ENCODE measurements at regions not wholly inside any gene's neighbourhood (a gene's known extent, or its start where the extent isn't known, plus 50 kb on each side); places are given as distances from the start of the nearest gene placed in this dataset.

DNA sequence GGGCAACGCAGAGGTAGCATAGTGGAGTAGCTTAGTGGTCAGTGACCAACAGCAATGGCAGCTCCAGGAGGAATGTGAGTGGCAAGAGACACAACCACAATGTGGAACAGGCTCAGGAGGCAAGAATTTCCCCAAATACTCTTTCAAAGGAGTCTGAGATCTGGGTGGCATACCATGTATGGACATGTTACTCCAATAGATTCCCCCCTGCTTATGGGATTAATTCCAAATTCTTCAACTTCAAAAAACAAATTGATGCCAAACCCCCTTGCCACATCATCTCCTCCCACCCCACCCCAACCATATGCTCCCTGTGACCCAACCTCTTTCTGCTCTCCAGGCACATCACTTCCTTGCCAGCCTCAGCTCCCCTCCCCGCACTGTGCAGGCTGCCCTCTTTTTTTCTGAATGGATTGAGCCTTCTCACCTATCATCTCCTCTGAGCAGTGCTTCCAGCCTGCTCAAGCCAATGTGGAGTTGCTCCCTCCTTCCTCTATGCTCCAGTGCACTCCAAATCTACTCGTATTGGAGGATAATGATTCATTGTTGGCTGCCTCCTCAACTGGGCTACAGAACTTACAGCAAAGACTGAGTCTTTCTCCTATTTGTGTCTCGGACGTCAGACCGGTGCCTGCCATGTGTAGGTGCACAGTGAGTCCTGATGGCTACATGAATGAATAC is 93.0 kb upstream of the CEP85L start:
- no peaks in the 10 kb centered on the region for H3K27me3 ChIP-seq (ENCODE audit: control insufficient read depth, insufficient read depth, low read length)
- H3K9ac ChIP-seq (ENCODE audit: low read length), result no peak overlapping the region
- H3K4me3 ChIP-seq (ENCODE audit: low read depth, low read length), result no peak overlapping the region
- H3K36me3 ChIP-seq (ENCODE audit: control insufficient read depth, insufficient read depth, low read length), result no peaks in the 10 kb centered on the region
- no peaks in the 10 kb centered on the region for H3K9me3 ChIP-seq (ENCODE audit: control insufficient read depth, insufficient read depth, low read depth, low read length)
- peaks cover 23% of the 10 kb centered on the region for H3K4me1 ChIP-seq (ENCODE audit: control insufficient read depth, insufficient read depth, low read length)
- no peak overlapping the region for H3K27ac ChIP-seq (ENCODE audit: low read depth, low read length)

DNA sequence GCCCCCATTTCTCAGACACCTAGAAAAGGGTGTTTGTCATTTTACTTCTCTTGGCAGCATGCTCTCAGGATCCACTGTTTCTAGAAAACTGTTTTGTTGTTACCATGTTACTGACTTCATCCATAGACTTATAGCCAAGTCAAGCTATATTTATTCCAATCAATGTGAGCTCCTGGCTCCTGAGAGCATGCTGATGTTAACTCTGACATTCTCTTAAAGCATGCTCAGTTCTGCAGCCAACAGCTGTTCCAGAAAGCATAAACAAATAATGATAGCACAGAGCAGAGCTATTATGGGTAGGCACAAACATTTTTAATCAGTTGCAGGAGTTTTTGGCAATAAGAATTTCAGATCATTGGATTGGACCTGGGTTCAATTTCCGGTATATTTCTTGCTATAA is 92.4 kb upstream of the CEP85L start:
- Histone ChIP-seq H3K9ac (ENCODE audit: low read length) (no peak overlapping the region), H3K27ac (ENCODE audit: low read depth, low read length) (no peak overlapping the region), H3K36me3 (ENCODE audit: control insufficient read depth, insufficient read depth, low read length) (no peaks in the 10 kb centered on the region), H3K9me3 (ENCODE audit: control insufficient read depth, insufficient read depth, low read depth, low read length) (no peaks in the 10 kb centered on the region), H3K27me3 (ENCODE audit: control insufficient read depth, insufficient read depth, low read length) (no peaks in the 10 kb centered on the region), H3K4me3 (ENCODE audit: low read depth, low read length) (no peak overlapping the region), H3K4me1 (ENCODE audit: control insufficient read depth, insufficient read depth, low read length) (peaks cover 17% of the 10 kb centered on the region)

DNA sequence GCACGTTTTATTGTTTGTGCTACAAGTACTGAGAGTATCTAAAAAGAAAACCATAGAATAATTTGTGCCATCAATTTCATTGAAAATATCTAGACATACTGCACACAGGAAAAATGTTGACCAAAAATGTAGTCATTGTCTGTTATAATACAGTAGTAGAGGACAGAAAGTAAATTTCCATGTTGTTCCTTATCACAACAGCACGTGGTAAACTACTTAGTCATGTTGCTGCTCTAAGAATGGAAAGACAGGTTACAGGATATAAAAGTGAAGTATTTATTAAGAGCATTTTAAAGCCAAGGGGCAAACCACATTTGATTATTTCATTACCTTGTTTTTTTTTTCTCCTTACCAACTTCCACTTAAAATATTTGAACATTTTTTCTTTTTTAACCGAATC is 89.0 kb upstream of the CEP85L start:
- Histone ChIP-seq H3K27me3 (ENCODE audit: control insufficient read depth, insufficient read depth, low read length) (no peaks in the 10 kb centered on the region), H3K9me3 (ENCODE audit: control insufficient read depth, insufficient read depth, low read depth, low read length) (no peaks in the 10 kb centered on the region), H3K36me3 (ENCODE audit: control insufficient read depth, insufficient read depth, low read length) (no peaks in the 10 kb centered on the region), H3K4me1 (ENCODE audit: control insufficient read depth, insufficient read depth, low read length) (no peaks in the 10 kb centered on the region), H3K27ac (ENCODE audit: low read depth, low read length) (no peak overlapping the region), H3K9ac (ENCODE audit: low read length) (no peak overlapping the region), H3K4me3 (ENCODE audit: low read depth, low read length) (no peak overlapping the region)

DNA sequence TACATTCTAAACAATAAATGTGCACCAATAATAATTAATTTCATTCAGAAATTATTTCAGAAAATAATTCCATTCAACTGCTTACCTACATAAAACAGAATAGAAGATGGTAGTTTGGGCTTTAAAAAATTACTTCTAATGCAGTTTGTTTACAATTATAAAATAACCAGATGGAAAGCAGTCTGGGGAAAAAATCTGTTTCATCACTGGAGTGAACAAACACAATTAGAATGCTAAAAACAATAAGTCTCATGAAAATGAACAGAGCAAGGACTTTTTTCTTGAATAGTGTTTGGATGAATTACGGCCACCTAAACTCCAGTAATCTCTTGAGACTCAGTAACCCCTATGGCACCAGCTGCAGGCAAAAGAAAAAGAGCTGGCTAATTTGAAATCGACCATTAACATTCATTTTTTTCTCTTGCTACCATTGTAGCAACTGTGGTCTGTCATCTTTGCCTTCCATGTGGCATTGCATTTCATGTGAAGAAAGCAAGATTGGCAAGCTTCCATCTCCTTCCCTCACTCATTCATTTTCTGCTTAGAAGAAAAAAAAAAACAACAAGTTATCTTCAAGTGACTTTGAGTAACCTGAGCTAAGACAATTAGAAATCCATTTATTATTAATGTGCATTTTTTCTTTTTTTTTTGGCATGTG is 88.4 kb upstream of the CEP85L start:
- Histone ChIP-seq H3K9me3 (ENCODE audit: control insufficient read depth, insufficient read depth, low read depth, low read length) (no peaks in the 10 kb centered on the region), H3K27me3 (ENCODE audit: control insufficient read depth, insufficient read depth, low read length) (no peaks in the 10 kb centered on the region), H3K36me3 (ENCODE audit: control insufficient read depth, insufficient read depth, low read length) (no peaks in the 10 kb centered on the region), H3K4me1 (ENCODE audit: control insufficient read depth, insufficient read depth, low read length) (peaks cover 4% of the 10 kb centered on the region), H3K4me3 (ENCODE audit: low read depth, low read length) (no peak overlapping the region), H3K9ac (ENCODE audit: low read length) (no peak overlapping the region), H3K27ac (ENCODE audit: low read depth, low read length) (no peak overlapping the region)

DNA sequence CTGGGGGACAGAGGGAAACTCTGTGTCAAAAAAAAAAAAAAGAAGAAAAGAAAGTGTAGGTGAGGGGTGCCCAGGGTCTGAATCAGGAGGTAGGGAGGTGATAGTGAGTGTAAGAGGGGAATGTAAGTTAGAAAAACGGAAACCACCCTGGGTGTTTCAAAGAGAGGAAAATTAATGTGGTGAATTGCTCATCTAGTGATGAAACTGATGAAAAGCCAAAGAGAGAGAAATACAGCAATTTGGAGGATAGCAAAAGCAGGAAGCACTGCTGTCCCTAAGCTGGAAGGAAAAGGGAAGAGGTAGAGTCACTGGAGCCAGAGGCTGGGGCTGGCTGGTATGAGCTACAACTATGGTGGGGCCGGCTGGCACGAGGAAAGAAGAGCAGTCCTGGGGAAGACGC is 85.0 kb upstream of the CEP85L start:
- Histone ChIP-seq H3K4me3 (ENCODE audit: low read depth, low read length) (no peak overlapping the region), H3K9ac (ENCODE audit: low read length) (no peak overlapping the region), H3K4me1 (ENCODE audit: control insufficient read depth, insufficient read depth, low read length) (peaks cover 4% of the 10 kb centered on the region), H3K36me3 (ENCODE audit: control insufficient read depth, insufficient read depth, low read length) (no peaks in the 10 kb centered on the region), H3K27me3 (ENCODE audit: control insufficient read depth, insufficient read depth, low read length) (no peaks in the 10 kb centered on the region), H3K9me3 (ENCODE audit: control insufficient read depth, insufficient read depth, low read depth, low read length) (no peaks in the 10 kb centered on the region), H3K27ac (ENCODE audit: low read depth, low read length) (no peak overlapping the region)

DNA sequence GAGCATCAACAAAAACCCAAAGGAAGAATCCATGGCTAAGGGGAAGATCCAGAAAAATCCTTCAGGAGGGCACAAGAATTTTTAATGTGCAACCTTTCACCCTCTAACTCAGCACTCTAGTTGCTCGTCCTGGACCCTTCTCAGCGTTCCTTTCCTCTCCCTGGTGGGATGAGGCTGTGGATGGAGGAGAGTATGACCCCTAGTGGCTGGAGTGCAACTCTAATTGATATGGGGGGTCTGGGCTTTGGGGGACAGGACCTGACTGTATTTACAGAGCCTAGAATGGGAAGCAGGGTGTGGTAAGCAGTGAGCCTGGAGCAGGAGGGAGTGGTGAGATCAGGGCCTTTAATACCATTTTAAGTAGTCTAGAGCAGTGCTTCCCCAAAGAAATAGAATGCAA is 83.9 kb upstream of the CEP85L start:
- no peaks in the 10 kb centered on the region for H3K9me3 ChIP-seq (ENCODE audit: control insufficient read depth, insufficient read depth, low read depth, low read length)
- no peaks in the 10 kb centered on the region for H3K27me3 ChIP-seq (ENCODE audit: control insufficient read depth, insufficient read depth, low read length)
- peaks cover 4% of the 10 kb centered on the region for H3K4me1 ChIP-seq (ENCODE audit: control insufficient read depth, insufficient read depth, low read length)
- H3K4me3 ChIP-seq (ENCODE audit: low read depth, low read length), result no peak overlapping the region
- no peak overlapping the region for H3K9ac ChIP-seq (ENCODE audit: low read length)
- no peaks in the 10 kb centered on the region for H3K36me3 ChIP-seq (ENCODE audit: control insufficient read depth, insufficient read depth, low read length)
- H3K27ac ChIP-seq (ENCODE audit: low read depth, low read length), result no peak overlapping the region

DNA sequence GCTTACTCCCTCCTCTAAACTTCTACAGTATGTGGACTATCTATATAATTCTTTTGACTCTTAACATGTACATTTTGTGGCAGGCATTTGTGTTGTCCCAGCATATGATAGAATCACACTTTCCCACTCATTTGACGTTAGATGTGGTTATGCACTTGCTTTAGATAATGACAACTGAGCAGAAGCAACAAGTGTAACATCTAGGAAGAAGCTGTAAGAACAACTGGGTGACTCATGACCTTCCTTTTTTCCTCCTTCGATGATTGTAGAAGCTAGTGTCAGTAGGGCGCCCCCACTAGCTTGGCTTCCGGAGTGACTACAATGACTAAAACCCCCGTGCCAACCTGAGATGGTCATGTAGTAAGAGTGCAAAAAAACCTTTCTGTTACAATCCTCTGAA is 74.6 kb upstream of the CEP85L start:
- Histone ChIP-seq H3K36me3 (ENCODE audit: control insufficient read depth, insufficient read depth, low read length) (no peaks in the 10 kb centered on the region), H3K9me3 (ENCODE audit: control insufficient read depth, insufficient read depth, low read depth, low read length) (no peaks in the 10 kb centered on the region), H3K27ac (ENCODE audit: low read depth, low read length) (no peak overlapping the region), H3K9ac (ENCODE audit: low read length) (no peak overlapping the region), H3K4me3 (ENCODE audit: low read depth, low read length) (no peak overlapping the region), H3K4me1 (ENCODE audit: control insufficient read depth, insufficient read depth, low read length) (no peaks in the 10 kb centered on the region), H3K27me3 (ENCODE audit: control insufficient read depth, insufficient read depth, low read length) (no peaks in the 10 kb centered on the region)

DNA sequence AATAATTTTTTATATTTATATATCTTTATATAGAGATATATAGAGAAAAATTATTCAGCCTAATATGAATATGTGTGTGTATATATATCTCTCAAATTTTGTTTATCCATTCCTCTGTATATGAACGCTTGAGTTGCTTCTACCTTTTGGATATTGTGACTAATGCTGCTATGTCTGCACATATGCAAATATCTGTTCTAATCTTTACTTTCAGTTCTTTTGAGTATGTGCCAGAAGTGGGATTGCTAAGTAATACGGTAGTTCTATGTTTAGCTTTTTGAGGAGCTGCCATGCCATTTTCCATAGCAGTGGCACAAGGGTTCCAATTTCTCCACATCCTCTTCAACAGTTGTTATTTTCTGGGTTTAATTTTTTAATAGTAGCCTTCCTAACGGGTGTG is 72.8 kb upstream of the CEP85L start:
- no peak overlapping the region for H3K27ac ChIP-seq (ENCODE audit: low read depth, low read length)
- no peaks in the 10 kb centered on the region for H3K9me3 ChIP-seq (ENCODE audit: control insufficient read depth, insufficient read depth, low read depth, low read length)
- no peak overlapping the region for H3K9ac ChIP-seq (ENCODE audit: low read length)
- H3K27me3 ChIP-seq (ENCODE audit: control insufficient read depth, insufficient read depth, low read length), result no peaks in the 10 kb centered on the region
- H3K4me3 ChIP-seq (ENCODE audit: low read depth, low read length), result no peak overlapping the region
- H3K36me3 ChIP-seq (ENCODE audit: control insufficient read depth, insufficient read depth, low read length), result no peaks in the 10 kb centered on the region
- no peaks in the 10 kb centered on the region for H3K4me1 ChIP-seq (ENCODE audit: control insufficient read depth, insufficient read depth, low read length)

DNA sequence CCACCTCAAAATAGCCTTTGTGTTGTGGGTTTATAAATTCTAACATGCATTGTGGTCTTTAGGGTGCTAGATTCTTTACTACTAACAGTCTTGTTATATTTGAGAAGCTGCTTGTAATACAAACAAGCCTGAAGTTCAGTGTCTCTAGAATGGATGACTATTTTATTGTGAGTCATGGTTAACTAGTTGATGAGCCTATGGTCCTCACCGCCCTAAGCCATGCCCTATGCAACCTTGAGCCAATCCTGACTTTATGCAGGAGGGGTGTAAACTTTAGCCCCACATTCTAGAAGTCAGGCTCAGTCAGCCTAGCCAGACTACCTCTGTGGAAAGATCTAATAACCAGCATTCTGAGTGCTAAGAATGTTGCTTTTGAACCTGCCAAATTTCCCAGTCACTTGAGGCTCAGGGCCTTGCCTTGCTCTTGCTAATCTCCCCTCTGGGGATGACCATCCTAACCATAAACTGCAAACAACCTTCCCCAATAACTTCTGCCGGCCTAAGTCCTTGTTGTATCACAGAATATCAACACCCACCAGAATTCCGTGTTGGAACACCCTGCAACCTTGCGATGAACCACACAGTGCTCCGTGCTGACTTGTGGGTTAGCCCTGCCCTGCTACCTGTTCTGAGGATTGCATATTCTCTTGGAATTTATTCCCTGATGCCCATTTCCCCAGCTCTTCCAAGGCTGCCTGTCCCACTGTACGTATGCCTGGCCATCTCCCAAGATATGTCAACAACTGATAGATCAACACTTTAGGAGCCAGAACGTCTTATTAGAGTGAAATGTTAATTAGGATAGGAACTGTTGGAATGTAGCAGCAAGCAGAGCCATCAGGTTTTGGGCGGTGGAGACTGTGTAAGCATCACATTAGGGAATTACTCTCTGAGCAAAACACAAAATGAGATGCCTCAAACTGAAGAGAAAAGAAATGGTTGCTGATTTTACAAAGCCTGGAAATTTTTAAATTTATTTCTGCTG is 71.7 kb upstream of the CEP85L start:
- no peak overlapping the region for H3K9ac ChIP-seq (ENCODE audit: low read length)
- H3K36me3 ChIP-seq (ENCODE audit: control insufficient read depth, insufficient read depth, low read length), result no peaks in the 10 kb centered on the region
- no peak overlapping the region for H3K27ac ChIP-seq (ENCODE audit: low read depth, low read length)
- H3K9me3 ChIP-seq (ENCODE audit: control insufficient read depth, insufficient read depth, low read depth, low read length), result no peaks in the 10 kb centered on the region
- H3K4me1 ChIP-seq (ENCODE audit: control insufficient read depth, insufficient read depth, low read length), result no peaks in the 10 kb centered on the region
- no peaks in the 10 kb centered on the region for H3K27me3 ChIP-seq (ENCODE audit: control insufficient read depth, insufficient read depth, low read length)
- no peak overlapping the region for H3K4me3 ChIP-seq (ENCODE audit: low read depth, low read length)

DNA sequence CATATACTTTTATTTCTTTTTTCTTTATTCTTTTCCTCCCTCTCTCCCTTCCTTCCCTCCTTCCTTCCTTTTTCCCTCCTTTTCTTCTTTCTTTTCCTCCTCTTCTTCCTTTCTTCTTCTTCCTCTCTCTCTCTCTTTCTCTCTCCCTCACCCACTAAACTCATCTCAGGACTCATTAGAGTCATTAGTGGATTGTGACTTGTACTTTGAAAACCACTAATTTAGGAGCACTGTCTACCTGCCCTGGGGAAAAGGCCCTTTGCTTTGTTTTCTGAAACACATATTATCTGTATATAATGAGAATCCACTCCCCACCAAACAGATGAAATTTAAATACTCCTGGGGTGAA is 68.7 kb upstream of the CEP85L start:
- Histone ChIP-seq H3K4me1 (ENCODE audit: control insufficient read depth, insufficient read depth, low read length) (no peaks in the 10 kb centered on the region), H3K27ac (ENCODE audit: low read depth, low read length) (no peak overlapping the region), H3K4me3 (ENCODE audit: low read depth, low read length) (no peak overlapping the region), H3K27me3 (ENCODE audit: control insufficient read depth, insufficient read depth, low read length) (no peaks in the 10 kb centered on the region), H3K9ac (ENCODE audit: low read length) (no peak overlapping the region), H3K36me3 (ENCODE audit: control insufficient read depth, insufficient read depth, low read length) (no peaks in the 10 kb centered on the region), H3K9me3 (ENCODE audit: control insufficient read depth, insufficient read depth, low read depth, low read length) (no peaks in the 10 kb centered on the region)

All from HUES6 (cell line).